GM12865 (cell line): ENCODE measurements at regions not wholly inside any gene's neighbourhood (a gene's known extent, or its start where the extent isn't known, plus 50 kb on each side); places are given as distances from the start of the nearest gene placed in this dataset.

Experiments used
- DNase-seq: peaks from one replicate; pipeline ENCODE4 v3.0.0; 2010; ENCODE audit warnings: low read depth
- H3K4me3 ChIP-seq: 2 replicates; pipeline ENCODE4 v1.5.1; 2011; ENCODE audit warnings: mild to moderate bottlenecking, low read depth, low read length, control low read depth
- TF ChIP-seq, protein P1 (sequence below): IDR thresholded peaks from 2 replicates; pipeline ENCODE4 v1.5.1; 2011; ENCODE audit warnings: low read length, control low read depth, low read depth, inconsistent platforms; ENCODE audit not compliant: insufficient read depth; ENCODE audit errors: missing control alignments

DNA sequence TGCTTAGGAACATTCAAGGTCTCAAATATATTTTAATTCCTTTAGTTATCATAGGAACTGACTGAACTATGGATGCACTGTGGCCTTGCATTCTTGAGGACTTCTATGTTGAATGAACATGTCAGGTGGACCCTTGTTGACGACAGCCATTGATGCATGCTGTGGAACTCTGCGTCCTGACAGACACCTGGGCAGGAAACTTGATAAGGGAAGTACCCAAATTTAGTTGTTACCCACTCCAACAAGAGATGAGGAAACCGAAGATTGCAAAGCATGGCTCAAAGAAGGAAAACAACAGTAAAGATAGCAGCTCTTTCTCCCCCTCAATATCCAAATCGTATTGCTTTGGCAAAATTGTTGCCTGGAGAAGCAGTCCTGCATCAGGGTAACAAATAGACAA is 540.0 kb upstream of the NR3C2 start:
- DNase-seq, result no peak

DNA sequence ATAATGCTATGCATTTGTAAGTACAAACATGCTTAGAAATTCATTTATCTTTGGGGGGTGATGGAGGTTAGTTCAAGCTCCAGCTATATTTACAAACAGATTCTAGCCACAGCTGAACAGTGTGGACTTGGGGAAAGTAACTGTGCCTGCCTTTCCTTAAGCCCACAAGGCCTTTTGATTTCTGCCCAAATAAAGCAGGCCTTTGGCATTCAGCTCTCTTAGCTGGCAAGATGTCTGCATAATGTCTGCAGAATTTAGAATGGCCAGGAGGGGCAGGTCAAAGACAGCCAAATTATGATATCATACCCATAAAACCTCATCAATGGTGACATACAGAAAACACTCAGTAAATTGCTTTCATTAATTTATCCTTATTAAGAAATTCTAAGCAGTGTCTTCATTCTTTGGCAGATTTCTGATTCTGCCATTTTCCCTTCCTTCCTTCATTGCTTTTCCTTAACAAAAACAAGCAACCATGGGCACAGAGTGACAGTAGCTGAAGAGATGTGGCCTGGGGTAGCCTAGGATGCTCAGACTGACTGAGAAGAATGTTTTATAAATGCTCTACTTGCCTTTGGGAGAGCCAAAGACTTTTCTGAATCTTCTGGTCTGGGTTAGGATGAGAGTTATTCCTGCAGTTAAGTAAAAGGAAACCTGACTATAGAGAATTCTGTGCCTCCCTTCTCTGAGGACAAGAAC is 538.7 kb upstream of the NR3C2 start:
- no peak overlapping the region for H3K4me3 ChIP-seq
- TF ChIP-seq, protein P1, sequence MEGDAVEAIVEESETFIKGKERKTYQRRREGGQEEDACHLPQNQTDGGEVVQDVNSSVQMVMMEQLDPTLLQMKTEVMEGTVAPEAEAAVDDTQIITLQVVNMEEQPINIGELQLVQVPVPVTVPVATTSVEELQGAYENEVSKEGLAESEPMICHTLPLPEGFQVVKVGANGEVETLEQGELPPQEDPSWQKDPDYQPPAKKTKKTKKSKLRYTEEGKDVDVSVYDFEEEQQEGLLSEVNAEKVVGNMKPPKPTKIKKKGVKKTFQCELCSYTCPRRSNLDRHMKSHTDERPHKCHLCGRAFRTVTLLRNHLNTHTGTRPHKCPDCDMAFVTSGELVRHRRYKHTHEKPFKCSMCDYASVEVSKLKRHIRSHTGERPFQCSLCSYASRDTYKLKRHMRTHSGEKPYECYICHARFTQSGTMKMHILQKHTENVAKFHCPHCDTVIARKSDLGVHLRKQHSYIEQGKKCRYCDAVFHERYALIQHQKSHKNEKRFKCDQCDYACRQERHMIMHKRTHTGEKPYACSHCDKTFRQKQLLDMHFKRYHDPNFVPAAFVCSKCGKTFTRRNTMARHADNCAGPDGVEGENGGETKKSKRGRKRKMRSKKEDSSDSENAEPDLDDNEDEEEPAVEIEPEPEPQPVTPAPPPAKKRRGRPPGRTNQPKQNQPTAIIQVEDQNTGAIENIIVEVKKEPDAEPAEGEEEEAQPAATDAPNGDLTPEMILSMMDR, result no peak
- no peak for DNase-seq

More for the DNA sequence above, 540.0 kb upstream of the NR3C2 start:
- no peak overlapping the region for H3K4me3 ChIP-seq
- TF ChIP-seq, protein P1, result no peak

- no peak for DNase-seq
- H3K4me3 ChIP-seq, result no peak overlapping the region
- TF ChIP-seq, protein P1, result no peak
Measured at GRCh38 chr4:148978301-148978700, 536.1 kb upstream of the NR3C2 start.

GRCh38 chr4:148975464-148975863 is 533.2 kb upstream of the NR3C2 start:
- TF ChIP-seq, protein P1, result no peak
- DNase-seq, result no peak
- H3K4me3 ChIP-seq, result no peak overlapping the region

- TF ChIP-seq, protein P1, result no peak
- H3K4me3 ChIP-seq, result no peak overlapping the region
- no peak for DNase-seq
Measured at GRCh38 chr4:148965080-148965479, 522.9 kb upstream of the NR3C2 start.

GRCh38 chr4:148964456-148964855 is 522.2 kb upstream of the NR3C2 start:
- no peak for DNase-seq
- TF ChIP-seq, protein P1, result no peak
- no peak overlapping the region for H3K4me3 ChIP-seq
